LNCAP (cell line): ENCODE measurements at regions not wholly inside any gene's neighbourhood (a gene's known extent, or its start where the extent isn't known, plus 50 kb on each side); places are given as distances from the start of the nearest gene placed in this dataset.

ENCODE experiments used
- TF ChIP-seq, protein P1 (sequence below): fragments of 450-650 bp; IDR thresholded peaks from 2 replicates; pipeline ENCODE4 v1.5.1; 2017; ENCODE audit warnings: mild to moderate bottlenecking

DNA sequence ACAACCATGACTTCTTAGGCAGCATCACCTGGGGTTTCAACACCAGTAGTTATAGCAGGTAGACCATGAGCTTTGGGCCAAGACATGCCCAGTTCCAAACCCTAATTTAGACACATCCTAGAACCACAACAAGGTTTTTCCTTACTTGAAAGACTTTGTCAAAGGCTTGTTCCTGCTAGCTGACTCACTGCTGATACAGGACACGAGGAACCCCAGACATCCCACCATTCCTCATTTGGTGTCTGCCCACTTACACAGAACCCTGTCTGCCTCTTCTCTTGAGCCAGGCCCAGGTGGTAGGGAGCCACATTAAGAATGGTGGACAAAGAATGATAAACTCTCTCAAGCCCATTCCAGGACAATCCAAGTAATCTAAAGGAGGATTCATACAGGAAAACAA is 109.0 kb downstream of the CCDC71L start:
- TF ChIP-seq, protein P1, sequence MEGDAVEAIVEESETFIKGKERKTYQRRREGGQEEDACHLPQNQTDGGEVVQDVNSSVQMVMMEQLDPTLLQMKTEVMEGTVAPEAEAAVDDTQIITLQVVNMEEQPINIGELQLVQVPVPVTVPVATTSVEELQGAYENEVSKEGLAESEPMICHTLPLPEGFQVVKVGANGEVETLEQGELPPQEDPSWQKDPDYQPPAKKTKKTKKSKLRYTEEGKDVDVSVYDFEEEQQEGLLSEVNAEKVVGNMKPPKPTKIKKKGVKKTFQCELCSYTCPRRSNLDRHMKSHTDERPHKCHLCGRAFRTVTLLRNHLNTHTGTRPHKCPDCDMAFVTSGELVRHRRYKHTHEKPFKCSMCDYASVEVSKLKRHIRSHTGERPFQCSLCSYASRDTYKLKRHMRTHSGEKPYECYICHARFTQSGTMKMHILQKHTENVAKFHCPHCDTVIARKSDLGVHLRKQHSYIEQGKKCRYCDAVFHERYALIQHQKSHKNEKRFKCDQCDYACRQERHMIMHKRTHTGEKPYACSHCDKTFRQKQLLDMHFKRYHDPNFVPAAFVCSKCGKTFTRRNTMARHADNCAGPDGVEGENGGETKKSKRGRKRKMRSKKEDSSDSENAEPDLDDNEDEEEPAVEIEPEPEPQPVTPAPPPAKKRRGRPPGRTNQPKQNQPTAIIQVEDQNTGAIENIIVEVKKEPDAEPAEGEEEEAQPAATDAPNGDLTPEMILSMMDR: no peak

DNA sequence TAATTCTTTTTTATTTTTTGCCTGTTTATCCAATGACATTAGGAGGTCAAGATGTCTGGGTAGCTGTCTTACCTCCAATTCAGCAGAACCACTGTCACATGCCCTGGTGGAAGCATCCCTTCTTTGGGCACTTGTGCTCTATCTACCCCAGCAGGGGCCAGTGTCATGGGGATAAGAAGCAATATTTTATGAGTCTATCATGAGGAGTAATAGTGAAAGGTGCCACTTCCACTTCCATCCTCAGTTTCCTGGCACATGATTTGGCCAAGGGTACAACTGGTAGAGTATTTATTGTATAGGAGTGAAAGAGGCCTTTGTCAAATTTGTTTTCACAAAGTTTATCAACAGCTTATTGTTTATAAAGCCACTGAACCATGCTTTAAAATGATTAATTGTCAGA is 112.5 kb downstream of the CCDC71L start:
- TF ChIP-seq, protein P1: no peak

DNA sequence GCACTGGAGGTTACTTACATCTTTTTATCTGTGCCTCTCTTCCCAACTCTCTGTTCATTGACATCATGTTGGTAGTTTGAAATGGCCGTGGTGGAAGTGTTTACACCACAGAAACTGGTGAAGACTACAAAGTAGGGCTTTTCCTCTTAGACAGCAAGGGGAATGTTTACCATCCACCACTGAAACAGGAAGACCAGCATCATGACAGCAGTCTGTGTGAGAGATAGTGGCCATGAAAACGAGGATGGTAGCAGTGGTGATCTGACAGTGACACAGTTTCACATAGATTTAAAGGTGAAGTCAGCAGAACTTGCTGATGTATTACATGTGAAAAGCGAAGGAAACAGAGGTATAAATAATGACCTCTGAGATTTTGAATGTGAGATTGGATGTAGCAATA is 115.7 kb downstream of the CCDC71L start:
- TF ChIP-seq, protein P1: no peak

DNA sequence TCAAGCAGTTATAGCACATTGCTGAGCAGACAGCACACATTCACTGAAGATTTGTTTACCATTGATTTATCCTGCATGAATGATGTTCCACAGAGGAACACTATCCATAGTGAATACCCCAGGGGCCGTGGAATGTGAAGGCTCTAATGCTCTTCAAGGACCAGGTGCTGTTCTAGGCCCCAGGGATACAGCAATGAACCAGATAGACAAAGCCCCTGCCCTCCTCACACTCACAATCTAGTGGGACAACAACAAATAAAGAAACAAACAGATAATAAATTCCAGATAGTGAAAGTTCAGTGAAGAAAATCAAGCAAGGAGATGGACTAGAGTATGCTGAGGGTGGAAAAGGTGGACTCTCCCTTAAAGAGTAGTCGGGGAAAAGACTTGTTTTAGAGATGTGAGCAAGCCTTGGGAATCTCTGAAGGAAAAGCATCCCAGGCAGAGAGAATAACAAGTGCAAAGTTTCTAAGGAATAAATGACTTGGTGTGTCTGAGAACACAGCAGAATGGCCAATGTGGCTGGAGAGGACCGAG is 117.7 kb downstream of the CCDC71L start:
- TF ChIP-seq, protein P1: no peak

DNA sequence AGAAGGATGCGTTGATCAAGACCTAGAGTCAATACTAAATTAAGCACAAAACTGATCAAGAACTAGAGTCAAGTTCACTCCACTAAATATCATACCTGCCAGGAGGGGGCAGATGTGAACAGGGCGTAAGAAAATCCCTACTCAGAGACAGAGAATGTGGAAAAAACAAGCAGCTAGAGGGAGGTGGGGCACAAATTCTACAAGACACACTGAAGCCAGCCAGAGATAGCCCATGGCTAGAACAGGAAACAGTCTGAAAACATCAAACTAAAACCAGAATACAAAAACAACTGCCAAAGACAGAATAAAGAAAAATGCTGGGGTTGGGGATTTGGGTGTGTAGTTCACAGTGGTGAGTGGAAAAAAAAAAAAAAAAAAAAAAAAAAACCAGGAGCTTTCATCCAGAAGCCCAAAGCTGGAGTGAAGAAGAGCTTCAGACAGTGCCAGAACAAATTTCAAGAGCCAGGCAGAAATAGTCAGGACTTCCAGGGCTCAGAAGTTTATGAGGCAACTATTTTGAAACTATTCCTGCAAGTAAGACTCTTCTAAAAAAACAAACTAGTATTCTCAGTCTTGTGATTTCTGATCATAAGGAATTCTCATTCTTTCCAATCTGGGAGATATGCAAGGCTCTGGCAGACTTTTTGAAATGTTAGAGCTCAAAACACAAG is 118.3 kb downstream of the CCDC71L start:
- TF ChIP-seq, protein P1: peak; percentile 66

DNA sequence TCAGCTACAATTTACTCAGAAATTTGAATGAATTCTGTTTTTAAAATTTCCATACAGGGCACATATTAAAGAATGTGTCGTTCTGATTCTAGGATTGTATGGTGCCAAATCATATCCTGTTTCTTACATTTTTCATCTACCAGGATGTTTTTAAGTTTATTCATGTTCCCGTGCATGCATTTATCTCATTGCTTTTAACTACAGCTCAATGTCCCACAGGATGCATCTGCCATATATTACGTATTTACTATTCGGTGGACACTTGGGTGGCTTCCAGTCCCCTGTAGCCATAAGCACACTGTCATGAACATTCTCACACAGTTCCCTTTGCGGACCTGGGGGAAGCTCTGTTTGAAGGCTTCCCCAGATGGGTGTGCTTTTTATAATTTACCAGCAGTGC is 122.3 kb downstream of the CCDC71L start:
- TF ChIP-seq, protein P1: no peak

DNA sequence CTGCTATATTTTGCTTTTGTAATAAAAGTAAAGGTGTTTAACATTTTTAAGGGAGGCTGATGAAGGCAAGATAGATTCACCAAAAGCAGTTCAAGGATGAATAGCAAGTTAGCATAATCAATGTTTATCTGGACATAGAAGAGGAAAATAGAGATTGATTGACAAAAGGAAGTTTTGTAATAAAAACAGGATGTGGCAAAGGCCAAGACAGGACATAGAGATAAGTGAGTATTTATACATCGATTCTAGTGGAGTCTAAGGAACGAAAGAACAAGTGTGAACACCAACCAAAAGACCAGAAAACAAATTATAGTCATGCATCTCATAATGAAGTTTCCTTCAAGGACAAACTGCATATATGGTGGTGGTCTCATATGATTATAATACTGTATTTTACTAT is 123.8 kb downstream of the CCDC71L start:
- TF ChIP-seq, protein P1: no peak
